HG03103 (cell line): ENCODE measurements at regions not wholly inside any gene's neighbourhood (a gene's known extent, or its start where the extent isn't known, plus 50 kb on each side); places are given as distances from the start of the nearest gene placed in this dataset.

Experiments used
- ATAC-seq: cut with Tn5 transposase; IDR thresholded peaks from one replicate; pipeline ENCODE4 v1.9.1; 2021; ENCODE audit warnings: low read depth; ENCODE audit not compliant: unreplicated experiment

- ATAC-seq: no peak
Observed at GRCh38 chr18:42137693-42138375, 182.8 kb downstream of the PIK3C3 start.

GRCh38 chr18:42141439-42141838 is 186.4 kb downstream of the PIK3C3 start:
- ATAC-seq: no peak

GRCh38 chr18:42155024-42155423 is 200.0 kb downstream of the PIK3C3 start:
- ATAC-seq: no peak

GRCh38 chr18:42156281-42156680 is 201.2 kb downstream of the PIK3C3 start:
- ATAC-seq: no peak

GRCh38 chr18:42157420-42157819 is 202.4 kb downstream of the PIK3C3 start:
- no peak for ATAC-seq

GRCh38 chr18:42157878-42158277 is 202.8 kb downstream of the PIK3C3 start:
- ATAC-seq: no peak

GRCh38 chr18:42159146-42159545 is 204.1 kb downstream of the PIK3C3 start:
- no peak for ATAC-seq

GRCh38 chr18:42163321-42163720 is 208.3 kb downstream of the PIK3C3 start:
- no peak for ATAC-seq

- no peak for ATAC-seq
Observed at GRCh38 chr18:42164556-42164955, 209.5 kb downstream of the PIK3C3 start.

GRCh38 chr18:42165922-42166513 is 211.0 kb downstream of the PIK3C3 start:
- no peak for ATAC-seq

- no peak for ATAC-seq
Observed at GRCh38 chr18:42168487-42168886, 213.5 kb downstream of the PIK3C3 start.

GRCh38 chr18:42168907-42169306 is 213.9 kb downstream of the PIK3C3 start:
- no peak for ATAC-seq

- ATAC-seq: no peak
Observed at GRCh38 chr18:42174909-42175308, 219.9 kb downstream of the PIK3C3 start.

GRCh38 chr18:42176599-42176998 is 221.6 kb downstream of the PIK3C3 start:
- no peak for ATAC-seq

GRCh38 chr18:42177390-42177789 is 222.4 kb downstream of the PIK3C3 start:
- ATAC-seq: no peak

GRCh38 chr18:42178376-42179080 is 223.5 kb downstream of the PIK3C3 start:
- ATAC-seq: no peak

- no peak for ATAC-seq
Observed at GRCh38 chr18:42179542-42180121, 224.6 kb downstream of the PIK3C3 start.

- no peak for ATAC-seq
Observed at GRCh38 chr18:42181474-42181873, 226.4 kb downstream of the PIK3C3 start.

GRCh38 chr18:42182728-42183700 is 228.0 kb downstream of the PIK3C3 start:
- no peak for ATAC-seq

- ATAC-seq: no peak
Observed at GRCh38 chr18:42183746-42184145, 228.7 kb downstream of the PIK3C3 start.
